Prostate gland (tissue), 2 donors: ENCODE measurements at regions not wholly inside any gene's neighbourhood (a gene's known extent, or its start where the extent isn't known, plus 50 kb on each side); places are given as distances from the start of the nearest gene placed in this dataset.
"Not testable (repeated sequence)": the region's sequence is repeated elsewhere in the genome, so short reads cannot be mapped to it uniquely, and the experiment has no call there.

Experiments
- DNase-seq: peaks from one replicate; pipeline ENCODE4 v3.0.0-alpha.2; 2019; ENCODE audit warnings: low spot score
- H3K27ac ChIP-seq, 2 donors: fragments of 200-600 bp; sonication (generic); 2 replicates each; pipeline ENCODE4 v1.5.1; 2017 to 2019
- H3K27me3 ChIP-seq: fragments of 200-600 bp; sonication (generic); replicated peaks from 2 replicates; pipeline ENCODE4 v1.5.1; 2019; ENCODE audit not compliant: insufficient read depth
- H3K36me3 ChIP-seq, 2 donors: fragments of 200-600 bp; sonication (generic); 1 replicate in 1 of 2; 2 replicates in 1 of 2; pipeline versions ENCODE4 v1.5.1 to v1.8.1; 2017 to 2019
- H3K4me1 ChIP-seq: fragments of 200-600 bp; sonication (generic); replicated peaks from 2 replicates; pipeline ENCODE4 v1.5.1; 2019
- H3K4me3 ChIP-seq, 2 donors: fragments of 200-600 bp; sonication (generic); 2 replicates each; pipeline ENCODE4 v1.5.1; 2017 to 2019
- H3K9me3 ChIP-seq: fragments of 200-600 bp; sonication (generic); 2 replicates; pipeline ENCODE4 v1.5.1; 2017
- CTCF ChIP-seq, 4 experiments: fragments of 200-600 bp in 2 of 4; fragments of 450-650 bp in 2 of 4; sonication (generic) in 2 of 4; IDR thresholded peaks; 1 replicate in 3 of 4; 2 replicates in 1 of 4; pipeline ENCODE4 v1.5.1; 2016 to 2019; ENCODE audit warnings: antibody characterized with exemption in 4 of 4, mild to moderate bottlenecking in 2 of 4, moderate library complexity in 2 of 4
- POLR2A ChIP-seq: fragments of 450-650 bp; IDR thresholded peaks from one replicate; pipeline ENCODE4 v1.6.1; 2016; ENCODE audit warnings: antibody characterized with exemption, mild to moderate bottlenecking
- POLR2AphosphoS5 ChIP-seq: sonication (generic); formaldehyde crosslinking; IDR thresholded peaks from one replicate; pipeline ENCODE4 v1.6.1; 2017; ENCODE audit warnings: antibody characterized with exemption
- WGBS: methylation state at CpG from one replicate; pipeline ENCODE4 v1.1.5; 2018; 5-methylcytosine and 5-hydroxymethylcytosine counted together
- intact Hi-C: fragments of 100-400 bp; cut with DNase I; formaldehyde crosslinking; loops from one replicate; pipeline ENCODE4 v1.14.2; 2022

- intact Hi-C loops: no loop called here
- H3K27me3 ChIP-seq: no peaks in the 10 kb centered on the region
- H3K27ac ChIP-seq: no peak overlapping the region
- no peak overlapping the region for H3K4me3 ChIP-seq
- no peaks in the 10 kb centered on the region for H3K9me3 ChIP-seq
- no peak for DNase-seq
- TF ChIP-seq POLR2AphosphoS5 (no peak), CTCF (IDR thresholded peaks at IDR 0.05) (no peak), POLR2A (no peak)
- no peaks in the 10 kb centered on the region for H3K4me1 ChIP-seq
- no peaks in the 10 kb centered on the region for H3K36me3 ChIP-seq
Measured at GRCh38 chr3:26132942-26133341, 343.1 kb downstream of the OXSM start.

GRCh38 chr3:26141296-26141695 is 351.4 kb downstream of the OXSM start:
- intact Hi-C loops: no loop called here
- no peaks in the 10 kb centered on the region for H3K9me3 ChIP-seq
- no peaks in the 10 kb centered on the region for H3K4me1 ChIP-seq
- H3K27ac ChIP-seq: no peak overlapping the region
- 80% methylated on average over 1 of the region's 1 CpG for WGBS
- DNase-seq: no peak
- TF ChIP-seq POLR2AphosphoS5: no peak
- no peak for TF ChIP-seq POLR2A
- TF ChIP-seq CTCF (IDR thresholded peaks at IDR 0.05): no peak
- no peaks in the 10 kb centered on the region for H3K36me3 ChIP-seq
- no peaks in the 10 kb centered on the region for H3K27me3 ChIP-seq
- no peak overlapping the region for H3K4me3 ChIP-seq

DNA sequence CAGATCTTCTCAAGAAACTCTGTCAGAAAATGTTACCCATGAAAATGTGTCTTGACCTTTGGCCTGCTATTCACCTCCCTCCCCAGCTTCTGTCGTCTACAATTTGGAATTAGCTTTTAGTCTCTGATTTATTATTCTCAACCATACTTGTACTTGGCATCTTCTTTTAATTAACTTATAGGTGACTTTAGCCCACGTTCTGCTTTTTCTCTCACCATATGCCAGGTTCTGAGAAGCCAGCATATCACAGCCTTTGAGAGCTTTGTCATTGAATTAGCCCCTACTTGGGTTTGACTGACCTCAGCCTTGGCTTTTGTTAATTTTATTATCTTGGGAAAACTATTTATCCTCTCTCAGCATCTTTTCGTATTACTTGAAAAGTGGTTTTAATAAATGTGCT is 355.9 kb downstream of the OXSM start:
- Histone ChIP-seq H3K9me3 (no peaks in the 10 kb centered on the region), H3K36me3 (no peaks in the 10 kb centered on the region), H3K4me1 (no peaks in the 10 kb centered on the region), H3K27me3 (no peaks in the 10 kb centered on the region), H3K4me3 (no peak overlapping the region), H3K27ac (no peak overlapping the region)
- intact Hi-C loops: no loop called here
- TF ChIP-seq CTCF (IDR thresholded peaks at IDR 0.05) (no peak), POLR2A (no peak), POLR2AphosphoS5 (no peak)
- DNase-seq: no peak
- 62% methylated on average over 3 of the region's 3 CpGs for whole genome bisulfite sequencing

DNA sequence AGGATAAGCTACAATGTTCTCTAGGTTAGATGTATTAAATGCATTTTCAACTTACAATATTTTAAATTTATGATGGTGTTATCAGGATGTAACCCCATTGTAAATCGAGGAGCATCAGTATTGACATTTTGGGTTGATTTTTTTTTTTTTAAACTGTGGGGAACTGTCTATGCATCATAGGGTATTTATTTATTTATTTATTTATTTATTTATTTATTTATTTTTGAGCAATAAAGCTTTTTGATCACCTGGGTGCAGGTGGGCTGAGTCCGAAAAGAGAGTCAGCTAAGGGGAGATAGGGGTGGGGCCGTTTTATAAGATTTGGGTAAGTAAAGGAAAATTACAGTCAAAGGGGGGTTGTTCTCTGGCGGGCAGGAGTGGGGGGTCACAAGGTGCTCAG is 367.5 kb downstream of the OXSM start:
- H3K4me3 ChIP-seq, DNase-seq, H3K36me3 ChIP-seq, H3K9me3 ChIP-seq, intact Hi-C loops, H3K4me1 ChIP-seq, H3K27ac ChIP-seq, H3K27me3 ChIP-seq: not testable (repeated sequence)
- 92% methylated on average over 4 of the region's 4 CpGs for WGBS

- no peak for TF ChIP-seq POLR2A
- TF ChIP-seq CTCF (IDR thresholded peaks at IDR 0.05): no peak
- TF ChIP-seq POLR2AphosphoS5: no peak
- no peaks in the 10 kb centered on the region for H3K27me3 ChIP-seq
- H3K36me3 ChIP-seq: no peaks in the 10 kb centered on the region
- no peak overlapping the region for H3K27ac ChIP-seq
- H3K9me3 ChIP-seq: no peaks in the 10 kb centered on the region
- intact Hi-C loops: no loop called here
- no peak overlapping the region for H3K4me3 ChIP-seq
- no peaks in the 10 kb centered on the region for H3K4me1 ChIP-seq
- DNase-seq: no peak
Measured at GRCh38 chr3:26171006-26171405, 381.1 kb downstream of the OXSM start.

DNA sequence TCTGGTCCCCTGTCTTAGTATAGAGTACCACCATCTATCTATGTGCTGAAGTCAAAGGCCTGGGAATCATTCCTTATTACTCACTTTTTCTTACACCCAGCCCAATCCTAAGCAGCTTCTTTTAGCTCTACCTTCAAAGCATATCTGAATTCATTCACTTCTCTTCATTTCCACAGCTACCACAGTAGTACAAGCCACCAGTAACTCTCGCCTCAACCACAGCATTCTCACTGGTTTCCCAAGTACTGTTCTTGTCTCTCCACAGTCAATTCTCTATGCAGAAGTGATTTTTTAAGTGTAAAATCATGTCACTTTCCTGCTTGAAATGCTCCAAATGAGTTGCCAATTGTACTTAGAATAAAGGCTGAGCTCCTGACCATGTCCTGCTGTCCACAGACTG is 401.7 kb downstream of the OXSM start:
- no peaks in the 10 kb centered on the region for H3K4me1 ChIP-seq
- 100% methylated on average over 1 of the region's 1 CpG for WGBS

More for the DNA sequence above, 401.7 kb downstream of the OXSM start:
- intact Hi-C loops: no loop called here
- TF ChIP-seq CTCF (IDR thresholded peaks at IDR 0.05): no peak
- TF ChIP-seq POLR2AphosphoS5: no peak
- no peaks in the 10 kb centered on the region for H3K27me3 ChIP-seq
- no peak overlapping the region for H3K27ac ChIP-seq
- H3K9me3 ChIP-seq: no peaks in the 10 kb centered on the region
- DNase-seq: no peak
- no peaks in the 10 kb centered on the region for H3K36me3 ChIP-seq
- no peak overlapping the region for H3K4me3 ChIP-seq
